T-cell (primary cell): ENCODE measurements at regions not wholly inside any gene's neighbourhood (a gene's known extent, or its start where the extent isn't known, plus 50 kb on each side); places are given as distances from the start of the nearest gene placed in this dataset.

Experiments
- ATAC-seq, 4 experiments: fragments of 200-7000 bp in 3 of 4; fragments of 150-1000 bp in 1 of 4; cut with Tn5 transposase; replicated peaks in 1 of 4; 1 replicate in 3 of 4; 2 replicates in 1 of 4; pipeline ENCODE4 v1.10.0; 2021; ENCODE audit warnings: moderate library complexity in 3 of 4, mild to moderate bottlenecking in 2 of 4, moderate number of reproducible peaks in 1 of 4
- CTCF ChIA-PET, 2 donors: fragments of 300-600 bp; sonication (Branson Sonifier 250); formaldehyde crosslinking; loops; one replicate each; lab custom pipeline; 2022; ENCODE audit warnings: antibody characterized with exemption in 2 of 2; lab: Charles Lee
- POLR2A ChIA-PET, 2 donors: fragments of 300-600 bp; sonication (Branson Sonifier 250); formaldehyde crosslinking; loops; one replicate each; lab custom pipeline; 2022; ENCODE audit warnings: antibody characterized with exemption in 2 of 2; lab: Charles Lee
- DNase-seq, 35 experiments: peaks; one replicate each; pipeline versions ENCODE4 v3.0.0 to v3.0.0-alpha.2; 2013 to 2023
- H3K27ac ChIP-seq: one replicate; pipeline ENCODE4 v1.5.1; 2013; ENCODE audit warnings: low read length
- H3K27me3 ChIP-seq, 2 experiments: replicated peaks in 1 of 2; 1 replicate in 1 of 2; 2 replicates in 1 of 2; pipeline versions ENCODE4 v1.6.1 to v1.7.0; 2013; ENCODE audit warnings: low read length in 1 of 2, mixed read lengths in 1 of 2; ENCODE audit not compliant: control insufficient read depth in 2 of 2, insufficient read depth in 2 of 2; ENCODE audit errors: extremely low read depth in 1 of 2
- H3K36me3 ChIP-seq, 2 donors: 1 replicate in 1 of 2; 2 replicates in 1 of 2; pipeline versions ENCODE4 v1.6.1 to v1.7.0; 2013; ENCODE audit warnings: low read length in 1 of 2; ENCODE audit not compliant: control insufficient read depth in 2 of 2, insufficient read depth in 1 of 2; ENCODE audit errors: extremely low read depth in 1 of 2
- H3K4me1 ChIP-seq, 2 experiments: 1 replicate in 1 of 2; 2 replicates in 1 of 2; pipeline versions ENCODE4 v1.6.1 to v1.7.0; 2013; ENCODE audit warnings: low read length in 2 of 2, mixed read lengths in 1 of 2; ENCODE audit not compliant: insufficient read depth in 2 of 2, control insufficient read depth in 1 of 2; ENCODE audit errors: extremely low read depth in 1 of 2
- H3K4me3 ChIP-seq, 2 donors: 1 replicate in 1 of 2; 2 replicates in 1 of 2; pipeline versions ENCODE4 v1.5.1 to v1.7.0; 2013; ENCODE audit warnings: mild to moderate bottlenecking in 2 of 2, low read length in 1 of 2, moderate library complexity in 1 of 2; ENCODE audit not compliant: control insufficient read depth in 1 of 2; ENCODE audit errors: extremely low read depth in 1 of 2
- H3K9me3 ChIP-seq: 2 replicates; pipeline ENCODE4 v1.7.0; 2013
- H3K27ac Mint-ChIP-seq, 2 donors: one replicate each; pipeline ENCODE4 v1.8.0; 2020 to 2021; ENCODE audit warnings: mild to moderate bottlenecking in 2 of 2, mixed read lengths in 2 of 2
- H3K27me3 Mint-ChIP-seq, 2 donors: one replicate each; pipeline ENCODE4 v1.8.0; 2021 to 2022; ENCODE audit warnings: mixed read lengths in 2 of 2
- H3K36me3 Mint-ChIP-seq: one replicate; pipeline ENCODE4 v1.8.0; 2021; ENCODE audit warnings: mixed read lengths
- H3K4me1 Mint-ChIP-seq, 3 donors: one replicate each; pipeline ENCODE4 v1.8.0; 2020 to 2022; ENCODE audit warnings: mixed read lengths in 3 of 3, mild to moderate bottlenecking in 1 of 3
- H3K4me3 Mint-ChIP-seq, 3 donors: one replicate each; pipeline ENCODE4 v1.8.0; 2020 to 2022; ENCODE audit warnings: mild to moderate bottlenecking in 3 of 3, mixed read lengths in 3 of 3, moderate library complexity in 3 of 3
- H3K9me3 Mint-ChIP-seq, 3 donors: one replicate each; pipeline ENCODE4 v1.8.0; 2020 to 2022; ENCODE audit warnings: mixed read lengths in 3 of 3
- WGBS: methylation state at CpG from one replicate; pipeline ENCODE4 v1.1.5; 2013; ENCODE audit warnings: missing lambda C conversion rate; ENCODE audit not compliant: insufficient coverage; 5-methylcytosine and 5-hydroxymethylcytosine counted together

- Histone ChIP-seq H3K27me3 (no peaks in the 10 kb centered on the region), H3K4me1 (no peaks in the 10 kb centered on the region), H3K9me3 (no peaks in the 10 kb centered on the region), H3K36me3 (no peaks in the 10 kb centered on the region), H3K27ac (no peak overlapping the region), H3K4me3 (no peak overlapping the region)
- H3K4me3 Mint-ChIP-seq = no peak overlapping the region
- H3K9me3 Mint-ChIP-seq = peaks cover 12 to 19% (median 18%) of the 10 kb centered on the region in 3 donors
- no peaks in the 10 kb centered on the region for H3K36me3 Mint-ChIP-seq
- no peak for DNase-seq
- CTCF ChIA-PET = no interaction called here
- WGBS = 75% methylated on average over 3 of the region's 4 CpGs
- no peaks in the 10 kb centered on the region for H3K27me3 Mint-ChIP-seq
- POLR2A ChIA-PET = no interaction called here
- ATAC-seq = no peak
- no peaks in the 10 kb centered on the region for H3K4me1 Mint-ChIP-seq
- no peak overlapping the region for H3K27ac Mint-ChIP-seq
Measured at GRCh38 chr5:165573445-165573844, 2068.0 kb downstream of the MAT2B start.

- Mint-ChIP-seq H3K36me3 (no peaks in the 10 kb centered on the region), H3K9me3 (peaks cover 10 to 19% (median 15%) of the 10 kb centered on the region in 3 donors), H3K4me1 (no peaks in the 10 kb centered on the region), H3K4me3 (no peak overlapping the region), H3K27ac (no peak overlapping the region), H3K27me3 (no peaks in the 10 kb centered on the region)
- Histone ChIP-seq H3K4me3 (no peak overlapping the region), H3K9me3 (no peaks in the 10 kb centered on the region), H3K27ac (no peak overlapping the region), H3K36me3 (no peaks in the 10 kb centered on the region), H3K4me1 (no peaks in the 10 kb centered on the region), H3K27me3 (no peaks in the 10 kb centered on the region)
- no peak for DNase-seq
- ATAC-seq = no peak
- 20% methylated on average over 1 of the region's 2 CpGs for WGBS
- ChIA-PET CTCF (no interaction called here), POLR2A (interaction anchor here in 1 of 2 donors (0.7 kb wide), 1 partner anchor 1648 kb away, joined by 4 read pairs; no protein-coding TSS in a partner anchor)
Measured at GRCh38 chr5:165574100-165574499, 2068.7 kb downstream of the MAT2B start.

GRCh38 chr5:165576678-165577275 is 2071.4 kb downstream of the MAT2B start:
- H3K9me3 ChIP-seq = no peaks in the 10 kb centered on the region
- ChIA-PET POLR2A (no interaction called here), CTCF (no interaction called here)
- H3K4me1 ChIP-seq = no peaks in the 10 kb centered on the region
- Mint-ChIP-seq H3K36me3 (no peaks in the 10 kb centered on the region), H3K27ac (no peak overlapping the region), H3K9me3 (peaks cover 0 to 7% (median 4%) of the 10 kb centered on the region in 3 donors), H3K4me3 (no peak overlapping the region), H3K27me3 (no peaks in the 10 kb centered on the region), H3K4me1 (no peaks in the 10 kb centered on the region)
- no peak for ATAC-seq
- no peak overlapping the region for H3K4me3 ChIP-seq
- no peak for DNase-seq
- no CpG with 5 or more reads among the region's 3 CpGs for WGBS
- no peaks in the 10 kb centered on the region for H3K27me3 ChIP-seq
- H3K36me3 ChIP-seq = no peaks in the 10 kb centered on the region
- no peak overlapping the region for H3K27ac ChIP-seq

- Mint-ChIP-seq H3K4me3 (no peak overlapping the region), H3K27ac (no peak overlapping the region), H3K36me3 (no peaks in the 10 kb centered on the region), H3K27me3 (no peaks in the 10 kb centered on the region), H3K4me1 (no peaks in the 10 kb centered on the region), H3K9me3 (peaks cover 0 to 4% (median 0%) of the 10 kb centered on the region in 3 donors)
- ChIA-PET CTCF (no interaction called here), POLR2A (no interaction called here)
- Histone ChIP-seq H3K4me1 (no peaks in the 10 kb centered on the region), H3K9me3 (no peaks in the 10 kb centered on the region), H3K36me3 (no peaks in the 10 kb centered on the region), H3K27me3 (no peaks in the 10 kb centered on the region), H3K4me3 (no peak overlapping the region), H3K27ac (no peak overlapping the region)
- DNase-seq (no peak), ATAC-seq (no peak)
Measured at GRCh38 chr5:165579911-165580310, 2074.5 kb downstream of the MAT2B start.

- H3K4me3 Mint-ChIP-seq = no peak overlapping the region
- Histone ChIP-seq H3K4me3 (no peak overlapping the region), H3K9me3 (no peaks in the 10 kb centered on the region), H3K27ac (no peak overlapping the region), H3K4me1 (no peaks in the 10 kb centered on the region), H3K27me3 (no peaks in the 10 kb centered on the region), H3K36me3 (no peaks in the 10 kb centered on the region)
- ATAC-seq (no peak), DNase-seq (no peak)
- POLR2A ChIA-PET = no interaction called here
- CTCF ChIA-PET = no interaction called here
- no CpG with 5 or more reads among the region's 1 CpG for WGBS
- H3K36me3 Mint-ChIP-seq = no peaks in the 10 kb centered on the region
- peaks cover 12 to 26% (median 14%) of the 10 kb centered on the region in 3 donors for H3K9me3 Mint-ChIP-seq
- H3K27me3 Mint-ChIP-seq = no peaks in the 10 kb centered on the region
- no peaks in the 10 kb centered on the region for H3K4me1 Mint-ChIP-seq
- H3K27ac Mint-ChIP-seq = no peak overlapping the region
Measured at GRCh38 chr5:165594693-165595092, 2089.3 kb downstream of the MAT2B start.

- Mint-ChIP-seq H3K36me3 (no peaks in the 10 kb centered on the region), H3K27me3 (no peaks in the 10 kb centered on the region), H3K9me3 (peaks cover 13 to 35% (median 33%) of the 10 kb centered on the region in 3 donors), H3K4me3 (no peak overlapping the region), H3K27ac (no peak overlapping the region), H3K4me1 (no peaks in the 10 kb centered on the region)
- Histone ChIP-seq H3K4me3 (no peak overlapping the region), H3K4me1 (no peaks in the 10 kb centered on the region), H3K36me3 (no peaks in the 10 kb centered on the region), H3K27ac (no peak overlapping the region), H3K9me3 (no peaks in the 10 kb centered on the region), H3K27me3 (no peaks in the 10 kb centered on the region)
- ChIA-PET CTCF (no interaction called here), POLR2A (no interaction called here)
- ATAC-seq (no peak), DNase-seq (no peak)
- no CpG with 5 or more reads among the region's 8 CpGs for WGBS
Measured at GRCh38 chr5:165602529-165602928, 2097.1 kb downstream of the MAT2B start.

- H3K27ac Mint-ChIP-seq = no peak overlapping the region
- WGBS = 82% methylated on average over 10 of the region's 12 CpGs
- Histone ChIP-seq H3K4me3 (no peak overlapping the region), H3K4me1 (no peaks in the 10 kb centered on the region), H3K27me3 (no peaks in the 10 kb centered on the region), H3K9me3 (no peaks in the 10 kb centered on the region), H3K36me3 (no peaks in the 10 kb centered on the region), H3K27ac (no peak overlapping the region)
- no peaks in the 10 kb centered on the region for H3K36me3 Mint-ChIP-seq
- H3K9me3 Mint-ChIP-seq = peaks cover 10 to 31% (median 11%) of the 10 kb centered on the region in 3 donors
- H3K27me3 Mint-ChIP-seq = no peaks in the 10 kb centered on the region
- ATAC-seq (no peak), DNase-seq (no peak)
- no peaks in the 10 kb centered on the region for H3K4me1 Mint-ChIP-seq
- H3K4me3 Mint-ChIP-seq = no peak overlapping the region
- POLR2A ChIA-PET = interaction anchor here in 1 of 2 donors (0.6 kb wide), 1 partner anchor 1423 kb away, joined by 3 read pairs; no protein-coding TSS in a partner anchor
- CTCF ChIA-PET = no interaction called here
Measured at GRCh38 chr5:165607026-165607425, 2101.6 kb downstream of the MAT2B start.
